Breast epithelium (tissue), 4 donors: ENCODE measurements at regions not wholly inside any gene's neighbourhood (a gene's known extent, or its start where the extent isn't known, plus 50 kb on each side); places are given as distances from the start of the nearest gene placed in this dataset.

ENCODE experiments used
- DNase-seq, 2 donors: peaks; one replicate each; pipeline ENCODE4 v3.0.0-alpha.2; 2019; ENCODE audit warnings: low spot score in 2 of 2
- H3K27ac ChIP-seq, 2 donors: fragments of 200-600 bp; sonication (generic) in 1 of 2; one replicate each; pipeline ENCODE4 v1.5.1; 2016 to 2019; ENCODE audit warnings: mild to moderate bottlenecking in 1 of 2
- H3K27me3 ChIP-seq, 2 donors: fragments of 200-600 bp; sonication (generic) in 1 of 2; one replicate each; pipeline versions ENCODE4 v1.5.1 to v1.6.0; 2017 to 2019; ENCODE audit warnings: control low read depth in 1 of 2, mild to moderate bottlenecking in 1 of 2
- H3K36me3 ChIP-seq: fragments of 200-600 bp; one replicate; pipeline ENCODE4 v1.5.1; 2019
- H3K4me1 ChIP-seq, 2 donors: fragments of 200-600 bp; sonication (generic); one replicate each; pipeline ENCODE4 v1.5.1; 2016 to 2019; ENCODE audit warnings: control low read depth in 1 of 2
- H3K4me3 ChIP-seq, 3 donors: fragments of 200-600 bp; sonication (generic); 1 replicate in 2 of 3; 2 replicates in 1 of 3; pipeline ENCODE4 v1.5.1; 2016 to 2019; ENCODE audit warnings: mild to moderate bottlenecking in 3 of 3, moderate library complexity in 2 of 3
- H3K9me3 ChIP-seq, 2 donors: fragments of 200-600 bp; sonication (generic) in 1 of 2; one replicate each; pipeline ENCODE4 v1.5.1; 2016 to 2019; ENCODE audit warnings: control low read depth in 1 of 2
- CTCF ChIP-seq, 3 donors: fragments of 450-650 bp; IDR thresholded peaks; one replicate each; pipeline ENCODE4 v1.5.1; 2016 to 2017; ENCODE audit warnings: antibody characterized with exemption in 3 of 3, mild to moderate bottlenecking in 3 of 3, moderate library complexity in 3 of 3
- POLR2A ChIP-seq: fragments of 450-650 bp; IDR thresholded peaks from one replicate; pipeline ENCODE4 v1.6.1; 2016; ENCODE audit warnings: antibody characterized with exemption, mild to moderate bottlenecking, moderate library complexity
- POLR2AphosphoS5 ChIP-seq, 3 donors: sonication (generic); formaldehyde crosslinking; IDR thresholded peaks; one replicate each; pipeline ENCODE4 v1.6.1; 2017; ENCODE audit warnings: antibody characterized with exemption in 3 of 3
- intact Hi-C: fragments of 100-400 bp; cut with DNase I; formaldehyde crosslinking; loops from one replicate; pipeline ENCODE4 v1.15.1; 2023; ENCODE audit warnings: low total_unique reads

GRCh38 chrX:100048156-100048555, 361.9 kb downstream of the PCDH19 start:
- no peak for DNase-seq
- H3K9me3 ChIP-seq: no peaks in the 10 kb centered on the region
- no peak overlapping the region for H3K4me3 ChIP-seq
- H3K4me1 ChIP-seq: no peaks in the 10 kb centered on the region
- intact Hi-C loops: no loop called here
- H3K27ac ChIP-seq: no peak overlapping the region
- H3K27me3 ChIP-seq: peaks cover 0 to 28% of the 10 kb centered on the region in 2 donors
- H3K36me3 ChIP-seq: no peaks in the 10 kb centered on the region
- no peak for TF ChIP-seq CTCF (IDR thresholded peaks at IDR 0.05)
- no peak for TF ChIP-seq POLR2AphosphoS5 (IDR thresholded peaks at IDR 0.05)
- TF ChIP-seq POLR2A: no peak
